A673 (cell line): ENCODE measurements at regions not wholly inside any gene's neighbourhood (a gene's known extent, or its start where the extent isn't known, plus 50 kb on each side); places are given as distances from the start of the nearest gene placed in this dataset.

Source experiments
- BruUV-seq: library from RNA; stranded (reverse); fragments of 400-500 nt; replicated peaks from 2 replicates; lab custom pipeline; 2021; lab: Mats Ljungman, UMichigan
- CTCF ChIA-PET: fragments of 300-600 bp; sonication (Branson Sonifier 250); formaldehyde crosslinking; loops from one replicate; lab custom pipeline; 2022; ENCODE audit warnings: antibody characterized with exemption; lab: Charles Lee
- POLR2A ChIA-PET: fragments of 300-600 bp; sonication (Branson Sonifier 250); formaldehyde crosslinking; loops from one replicate; lab custom pipeline; 2022; ENCODE audit warnings: antibody characterized with exemption; ENCODE audit not compliant: low non-redundant PET; lab: Charles Lee
- DNase-seq: peaks from one replicate; pipeline ENCODE4 v3.0.0-alpha.2; 2015; ENCODE audit warnings: low spot score
- H3K27ac ChIP-seq: fragments of 200-600 bp; sonication (generic); 2 replicates; pipeline ENCODE4 v1.5.1; 2016; ENCODE audit warnings: mixed run types, low read depth, mild to moderate bottlenecking, mixed read lengths, antibody characterized with exemption, low read length; ENCODE audit not compliant: poor library complexity, severe bottlenecking
- H3K27me3 ChIP-seq: fragments of 200-600 bp; sonication (generic); replicated peaks from 2 replicates; pipeline ENCODE4 v1.6.1; 2017; ENCODE audit warnings: mixed run types, low read depth, mild to moderate bottlenecking, mixed read lengths, antibody characterized with exemption, low read length; ENCODE audit not compliant: insufficient read depth, poor library complexity
- H3K36me3 ChIP-seq: fragments of 200-600 bp; sonication (generic); 2 replicates; pipeline ENCODE4 v1.6.1; 2016; ENCODE audit warnings: mixed run types, mild to moderate bottlenecking, mixed read lengths, antibody characterized with exemption, low read length; ENCODE audit not compliant: insufficient read depth, poor library complexity, severe bottlenecking
- H3K4me1 ChIP-seq: fragments of 200-600 bp; sonication (generic); 2 replicates; pipeline ENCODE4 v1.6.1; 2017; ENCODE audit warnings: mixed run types, mild to moderate bottlenecking, mixed read lengths, antibody characterized with exemption, low read length; ENCODE audit not compliant: insufficient read depth, poor library complexity, severe bottlenecking
- H3K4me3 ChIP-seq: fragments of 200-600 bp; sonication (generic); 2 replicates; pipeline ENCODE4 v1.5.1; 2016; ENCODE audit warnings: low read depth, mixed run types, mild to moderate bottlenecking, mixed read lengths, low read length; ENCODE audit not compliant: poor library complexity, severe bottlenecking
- H3K9me3 ChIP-seq: fragments of 200-600 bp; sonication (generic); 2 replicates; pipeline ENCODE4 v1.6.1; 2016; ENCODE audit warnings: mixed run types, low read depth, mild to moderate bottlenecking, mixed read lengths, antibody characterized with exemption, low read length; ENCODE audit not compliant: poor library complexity, severe bottlenecking
- CTCF ChIP-seq: fragments of 300-800, 200-600 bp; sonication (generic); conservative IDR thresholded peaks from 2 replicates; pipeline ENCODE4 v1.5.1; 2017; ENCODE audit warnings: low read depth, mild to moderate bottlenecking, antibody characterized with exemption, low read length, moderate library complexity, mixed read lengths
- EZH2 ChIP-seq: fragments of 200-600 bp; sonication (generic); IDR thresholded peaks from 2 replicates; pipeline ENCODE4 v1.6.1; 2017; ENCODE audit warnings: borderline replicate concordance, low read depth, mild to moderate bottlenecking, mixed read lengths, antibody characterized with exemption, low read length; ENCODE audit not compliant: poor library complexity, severe bottlenecking
- intact Hi-C: fragments of 100-400 bp; cut with micrococcal nuclease; formaldehyde crosslinking; loops from one replicate; pipeline ENCODE4 v1.10.0; 2022; ENCODE audit not compliant: unreplicated experiment

- intact Hi-C loops: no loop called here
- Histone ChIP-seq H3K27ac (no peak overlapping the region), H3K4me1 (no peaks in the 10 kb centered on the region), H3K36me3 (no peaks in the 10 kb centered on the region), H3K9me3 (peaks cover 31% of the 10 kb centered on the region), H3K27me3 (no peaks in the 10 kb centered on the region), H3K4me3 (no peak overlapping the region)
- TF ChIP-seq CTCF (no peak), EZH2 (no peak)
- ChIA-PET CTCF (no interaction called here), POLR2A (no interaction called here)
- DNase-seq: no peak
- no TSS peak for BruUV-seq
Observed at GRCh38 chr18:7467708-7468466, 99.2 kb upstream of the PTPRM start.

- intact Hi-C loops: no loop called here
- Histone ChIP-seq H3K4me3 (no peak overlapping the region), H3K27ac (no peak overlapping the region), H3K9me3 (peaks cover 29% of the 10 kb centered on the region), H3K4me1 (no peaks in the 10 kb centered on the region), H3K36me3 (no peaks in the 10 kb centered on the region), H3K27me3 (no peaks in the 10 kb centered on the region)
- CTCF ChIA-PET: no interaction called here
- TF ChIP-seq EZH2 (no peak), CTCF (no peak)
- POLR2A ChIA-PET: no interaction called here
- BruUV-seq: no TSS peak
- DNase-seq: no peak
Observed at GRCh38 chr18:7470101-7470500, 97.0 kb upstream of the PTPRM start.

- ChIA-PET POLR2A (no interaction called here), CTCF (no interaction called here)
- no peaks in the 10 kb centered on the region for H3K4me1 ChIP-seq
- no peaks in the 10 kb centered on the region for H3K36me3 ChIP-seq
- peaks cover 29% of the 10 kb centered on the region for H3K9me3 ChIP-seq
- intact Hi-C loops: no loop called here
- no peaks in the 10 kb centered on the region for H3K27me3 ChIP-seq
- DNase-seq: no peak
- no peak overlapping the region for H3K4me3 ChIP-seq
- BruUV-seq: no TSS peak
- H3K27ac ChIP-seq: no peak overlapping the region
- TF ChIP-seq CTCF: no peak
- no peak for TF ChIP-seq EZH2
Observed at GRCh38 chr18:7470503-7470902, 96.6 kb upstream of the PTPRM start.
